ENCODE measurements at regions not wholly inside any gene's neighbourhood (a gene's known extent, or its start where the extent isn't known, plus 50 kb on each side); places are given as distances from the start of the nearest gene placed in this dataset.

DNA sequence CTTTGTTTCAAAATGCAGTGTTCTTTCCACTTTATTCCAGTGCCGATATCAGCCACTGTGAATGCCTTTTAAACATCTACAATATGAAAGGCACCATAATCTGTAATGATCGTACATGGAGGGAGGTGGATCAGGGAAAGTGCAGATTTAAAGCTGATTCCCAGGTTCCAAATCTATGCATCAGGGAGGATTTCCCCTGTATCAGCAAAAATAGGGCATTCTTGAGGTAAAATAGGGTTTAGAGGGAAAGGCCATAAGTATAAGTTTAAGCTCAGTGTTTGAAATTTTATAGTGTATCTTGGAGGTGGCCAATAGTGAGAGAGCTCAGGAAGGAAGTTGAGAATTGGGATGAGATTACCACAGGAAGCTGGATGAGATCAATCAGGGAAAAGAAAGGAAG lies 289.7 kb upstream of the ID4 start:
- H3K9ac ChIP-seq (ENCODE audit: low read length) = no peak overlapping the region
- H3K27me3 ChIP-seq (ENCODE audit: insufficient read depth, low read depth, low read length) = no peaks in the 10 kb centered on the region
- no peaks in the 10 kb centered on the region for H3K79me2 ChIP-seq (replicated peaks; ENCODE audit: insufficient read depth, low read length)
- TF ChIP-seq, protein P1, sequence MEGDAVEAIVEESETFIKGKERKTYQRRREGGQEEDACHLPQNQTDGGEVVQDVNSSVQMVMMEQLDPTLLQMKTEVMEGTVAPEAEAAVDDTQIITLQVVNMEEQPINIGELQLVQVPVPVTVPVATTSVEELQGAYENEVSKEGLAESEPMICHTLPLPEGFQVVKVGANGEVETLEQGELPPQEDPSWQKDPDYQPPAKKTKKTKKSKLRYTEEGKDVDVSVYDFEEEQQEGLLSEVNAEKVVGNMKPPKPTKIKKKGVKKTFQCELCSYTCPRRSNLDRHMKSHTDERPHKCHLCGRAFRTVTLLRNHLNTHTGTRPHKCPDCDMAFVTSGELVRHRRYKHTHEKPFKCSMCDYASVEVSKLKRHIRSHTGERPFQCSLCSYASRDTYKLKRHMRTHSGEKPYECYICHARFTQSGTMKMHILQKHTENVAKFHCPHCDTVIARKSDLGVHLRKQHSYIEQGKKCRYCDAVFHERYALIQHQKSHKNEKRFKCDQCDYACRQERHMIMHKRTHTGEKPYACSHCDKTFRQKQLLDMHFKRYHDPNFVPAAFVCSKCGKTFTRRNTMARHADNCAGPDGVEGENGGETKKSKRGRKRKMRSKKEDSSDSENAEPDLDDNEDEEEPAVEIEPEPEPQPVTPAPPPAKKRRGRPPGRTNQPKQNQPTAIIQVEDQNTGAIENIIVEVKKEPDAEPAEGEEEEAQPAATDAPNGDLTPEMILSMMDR (IDR thresholded peaks at IDR 0.05; ENCODE audit: poor library complexity, severe bottlenecking) = no peak
- TF ChIP-seq SMC3 (conservative IDR thresholded peaks at IDR 0.05; ENCODE audit: poor library complexity) (no peak), EZH2 (IDR thresholded peaks at IDR 0.05; ENCODE audit: borderline replicate concordance, insufficient read depth, low read length, poor library complexity, severe bottlenecking) (no peak), TAF1 (IDR thresholded peaks at IDR 0.05; ENCODE audit: low read depth) (no peak), RAD21 (conservative IDR thresholded peaks at IDR 0.05) (no peak), POLR2AphosphoS5 (IDR thresholded peaks at IDR 0.05) (no peak), MXI1 (conservative IDR thresholded peaks at IDR 0.05; ENCODE audit: poor library complexity, severe bottlenecking) (no peak), EP300 (conservative IDR thresholded peaks at IDR 0.05; ENCODE audit: poor library complexity, severe bottlenecking) (no peak)
- TF ChIP-seq, protein P2, sequence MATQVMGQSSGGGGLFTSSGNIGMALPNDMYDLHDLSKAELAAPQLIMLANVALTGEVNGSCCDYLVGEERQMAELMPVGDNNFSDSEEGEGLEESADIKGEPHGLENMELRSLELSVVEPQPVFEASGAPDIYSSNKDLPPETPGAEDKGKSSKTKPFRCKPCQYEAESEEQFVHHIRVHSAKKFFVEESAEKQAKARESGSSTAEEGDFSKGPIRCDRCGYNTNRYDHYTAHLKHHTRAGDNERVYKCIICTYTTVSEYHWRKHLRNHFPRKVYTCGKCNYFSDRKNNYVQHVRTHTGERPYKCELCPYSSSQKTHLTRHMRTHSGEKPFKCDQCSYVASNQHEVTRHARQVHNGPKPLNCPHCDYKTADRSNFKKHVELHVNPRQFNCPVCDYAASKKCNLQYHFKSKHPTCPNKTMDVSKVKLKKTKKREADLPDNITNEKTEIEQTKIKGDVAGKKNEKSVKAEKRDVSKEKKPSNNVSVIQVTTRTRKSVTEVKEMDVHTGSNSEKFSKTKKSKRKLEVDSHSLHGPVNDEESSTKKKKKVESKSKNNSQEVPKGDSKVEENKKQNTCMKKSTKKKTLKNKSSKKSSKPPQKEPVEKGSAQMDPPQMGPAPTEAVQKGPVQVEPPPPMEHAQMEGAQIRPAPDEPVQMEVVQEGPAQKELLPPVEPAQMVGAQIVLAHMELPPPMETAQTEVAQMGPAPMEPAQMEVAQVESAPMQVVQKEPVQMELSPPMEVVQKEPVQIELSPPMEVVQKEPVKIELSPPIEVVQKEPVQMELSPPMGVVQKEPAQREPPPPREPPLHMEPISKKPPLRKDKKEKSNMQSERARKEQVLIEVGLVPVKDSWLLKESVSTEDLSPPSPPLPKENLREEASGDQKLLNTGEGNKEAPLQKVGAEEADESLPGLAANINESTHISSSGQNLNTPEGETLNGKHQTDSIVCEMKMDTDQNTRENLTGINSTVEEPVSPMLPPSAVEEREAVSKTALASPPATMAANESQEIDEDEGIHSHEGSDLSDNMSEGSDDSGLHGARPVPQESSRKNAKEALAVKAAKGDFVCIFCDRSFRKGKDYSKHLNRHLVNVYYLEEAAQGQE (IDR thresholded peaks at IDR 0.05; ENCODE audit: borderline replicate concordance) = no peak
- H3K4me2 ChIP-seq (ENCODE audit: low read length) = no peak overlapping the region
- H3K27ac ChIP-seq (ENCODE audit: low read length) = no peak overlapping the region
- H3K36me3 ChIP-seq (ENCODE audit: insufficient read depth, low read length) = no peaks in the 10 kb centered on the region
- no peaks in the 10 kb centered on the region for H3F3A ChIP-seq (ENCODE audit: insufficient read depth, low read length, poor library complexity, severe bottlenecking)
- H3K9me2 ChIP-seq (ENCODE audit: insufficient read depth, low read length) = no peaks in the 10 kb centered on the region
- H3K9me3 ChIP-seq (ENCODE audit: low read length) = no peaks in the 10 kb centered on the region
- no peaks in the 10 kb centered on the region for H4K20me1 ChIP-seq (ENCODE audit: insufficient read depth)
- no peak overlapping the region for H3K4me3 ChIP-seq (ENCODE audit: low read length)
- no peak overlapping the region for H2AFZ ChIP-seq (ENCODE audit: low read depth, low read length)

DNA sequence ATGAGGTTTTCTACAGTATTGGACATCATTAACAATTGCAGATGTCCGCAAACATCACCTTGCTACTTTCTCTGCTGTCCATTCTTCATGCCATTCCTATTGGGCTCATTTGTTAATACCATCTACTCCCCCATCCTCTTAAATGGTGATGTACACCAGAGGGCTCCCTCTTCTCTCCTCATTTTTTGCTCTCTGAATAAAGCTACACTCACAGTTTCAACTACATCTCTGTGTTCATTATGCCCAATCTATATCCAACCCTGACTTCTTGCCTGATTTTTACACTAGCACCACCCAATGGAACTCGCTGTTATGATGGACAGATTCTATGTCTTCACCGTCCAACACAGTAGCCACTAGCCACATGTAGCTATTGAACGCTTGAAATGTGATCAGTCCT lies 288.1 kb upstream of the ID4 start:
- no peaks in the 10 kb centered on the region for H3K27me3 ChIP-seq (ENCODE audit: insufficient read depth, low read depth, low read length)
- no peaks in the 10 kb centered on the region for H3K79me2 ChIP-seq (replicated peaks; ENCODE audit: insufficient read depth, low read length)
- no peak overlapping the region for H3K27ac ChIP-seq (ENCODE audit: low read length)
- TF ChIP-seq EP300 (conservative IDR thresholded peaks at IDR 0.05; ENCODE audit: poor library complexity, severe bottlenecking) = no peak
- TF ChIP-seq TAF1 (IDR thresholded peaks at IDR 0.05; ENCODE audit: low read depth) = no peak
- TF ChIP-seq EZH2 (IDR thresholded peaks at IDR 0.05; ENCODE audit: borderline replicate concordance, insufficient read depth, low read length, poor library complexity, severe bottlenecking) = no peak
- no peak for TF ChIP-seq RAD21 (conservative IDR thresholded peaks at IDR 0.05)
- TF ChIP-seq MXI1 (conservative IDR thresholded peaks at IDR 0.05; ENCODE audit: poor library complexity, severe bottlenecking) = no peak
- TF ChIP-seq POLR2AphosphoS5 (IDR thresholded peaks at IDR 0.05) = no peak
- TF ChIP-seq, protein P2 (IDR thresholded peaks at IDR 0.05; ENCODE audit: borderline replicate concordance) = no peak
- no peak overlapping the region for H2AFZ ChIP-seq (ENCODE audit: low read depth, low read length)
- no peak overlapping the region for H3K4me3 ChIP-seq (ENCODE audit: low read length)
- H3F3A ChIP-seq (ENCODE audit: insufficient read depth, low read length, poor library complexity, severe bottlenecking) = no peaks in the 10 kb centered on the region
- no peak overlapping the region for H3K4me2 ChIP-seq (ENCODE audit: low read length)
- no peaks in the 10 kb centered on the region for H3K9me2 ChIP-seq (ENCODE audit: insufficient read depth, low read length)
- no peak overlapping the region for H3K9ac ChIP-seq (ENCODE audit: low read length)
- no peaks in the 10 kb centered on the region for H4K20me1 ChIP-seq (ENCODE audit: insufficient read depth)
- no peaks in the 10 kb centered on the region for H3K36me3 ChIP-seq (ENCODE audit: insufficient read depth, low read length)
- peaks cover 5% of the 10 kb centered on the region for H3K9me3 ChIP-seq (ENCODE audit: low read length)
